NCI-H1105 (cell line): ENCODE measurements at regions not wholly inside any gene's neighbourhood (a gene's known extent, or its start where the extent isn't known, plus 50 kb on each side); places are given as distances from the start of the nearest gene placed in this dataset.
A peak's percentile ranks its signal among the peaks of the same experiment; 100 is the strongest.

Source experiments
- DNase-seq: peaks from one replicate; lab custom pipeline; 2025; lab: John Stamatoyannopoulos, UW

DNA sequence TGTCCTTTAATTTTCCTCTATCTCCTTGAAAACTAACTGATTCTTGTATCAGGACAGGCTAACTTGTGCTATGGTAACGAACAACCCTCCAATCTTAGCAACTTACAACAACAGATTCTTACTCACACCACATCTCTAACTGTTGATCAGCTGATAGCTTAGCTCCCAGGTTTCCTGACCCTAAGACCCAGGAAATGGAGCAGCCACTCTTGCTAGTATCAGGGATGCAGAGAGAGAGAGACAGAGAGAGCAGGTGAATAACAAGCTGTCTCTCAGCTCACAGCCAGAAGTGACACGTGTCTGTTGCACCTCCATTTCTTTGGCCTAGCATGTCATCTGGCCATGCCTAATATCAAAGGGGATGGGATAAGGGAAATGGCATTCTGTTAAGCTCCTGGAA is 1289.0 kb upstream of the AUTS2 start:
- DNase-seq = no peak

DNA sequence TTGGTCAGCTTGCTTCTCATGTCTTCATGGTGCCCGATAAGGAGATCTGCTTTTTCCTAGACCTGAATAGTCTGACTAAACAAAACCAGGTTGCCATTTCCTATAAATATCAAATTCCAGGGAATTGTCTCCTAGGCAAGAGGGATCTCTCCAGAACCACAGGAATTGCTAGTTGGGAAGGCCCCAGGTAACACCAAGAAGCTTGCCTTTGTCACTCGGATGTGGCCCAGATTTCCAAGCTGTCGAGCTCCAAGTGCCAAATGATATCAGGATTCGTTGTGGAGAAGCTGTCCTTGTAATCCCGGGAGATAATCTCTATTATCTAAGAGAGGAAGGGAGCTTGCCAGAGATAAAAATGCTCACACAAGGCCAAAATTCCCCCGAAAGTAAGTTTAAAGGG is 1288.5 kb upstream of the AUTS2 start:
- DNase-seq = no peak

DNA sequence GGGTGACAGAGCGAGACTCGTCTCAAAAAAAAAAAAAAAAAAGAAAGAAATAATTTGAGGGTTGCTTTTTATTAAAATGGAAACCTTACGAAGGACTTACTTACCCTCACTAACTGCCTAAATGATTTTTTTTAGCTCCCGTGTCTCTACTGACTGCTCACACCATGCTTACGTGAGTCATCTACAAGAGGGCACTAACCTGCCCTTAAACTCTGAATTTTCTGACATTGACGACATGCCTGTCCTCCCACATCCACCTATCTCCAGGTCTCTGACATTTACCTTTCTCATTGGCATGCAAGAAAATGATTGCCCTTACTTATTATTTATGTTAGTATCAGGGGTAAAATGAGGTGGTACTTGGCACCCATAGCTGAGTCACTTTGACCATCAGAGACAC is 1286.3 kb upstream of the AUTS2 start:
- no peak for DNase-seq

- DNase-seq = no peak
Observed at GRCh38 chr7:68313806-68314205, 1284.5 kb upstream of the AUTS2 start.

- no peak for DNase-seq
Observed at GRCh38 chr7:68314208-68314607, 1284.1 kb upstream of the AUTS2 start.

DNA sequence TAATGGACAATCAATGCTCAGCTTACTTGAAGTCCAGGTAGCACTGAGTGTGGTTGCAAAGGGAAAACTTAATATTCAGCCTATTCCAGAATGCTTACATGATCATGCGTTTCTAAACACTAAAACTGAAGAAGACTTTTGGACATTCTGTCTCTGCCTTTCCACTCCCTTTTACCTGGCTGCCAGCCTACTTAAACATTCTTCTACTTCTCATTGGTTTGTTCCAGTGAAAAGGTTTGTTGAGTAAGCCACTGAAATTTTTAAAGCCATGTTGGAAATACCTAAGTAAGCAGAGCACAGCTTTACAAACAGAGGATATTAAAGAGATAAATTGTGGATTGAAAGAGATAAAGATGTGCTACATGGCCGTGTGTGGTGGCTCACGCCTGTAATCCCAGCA is 1280.8 kb upstream of the AUTS2 start:
- no peak for DNase-seq

- no peak for DNase-seq
Observed at GRCh38 chr7:68319061-68319460, 1279.2 kb upstream of the AUTS2 start.

DNA sequence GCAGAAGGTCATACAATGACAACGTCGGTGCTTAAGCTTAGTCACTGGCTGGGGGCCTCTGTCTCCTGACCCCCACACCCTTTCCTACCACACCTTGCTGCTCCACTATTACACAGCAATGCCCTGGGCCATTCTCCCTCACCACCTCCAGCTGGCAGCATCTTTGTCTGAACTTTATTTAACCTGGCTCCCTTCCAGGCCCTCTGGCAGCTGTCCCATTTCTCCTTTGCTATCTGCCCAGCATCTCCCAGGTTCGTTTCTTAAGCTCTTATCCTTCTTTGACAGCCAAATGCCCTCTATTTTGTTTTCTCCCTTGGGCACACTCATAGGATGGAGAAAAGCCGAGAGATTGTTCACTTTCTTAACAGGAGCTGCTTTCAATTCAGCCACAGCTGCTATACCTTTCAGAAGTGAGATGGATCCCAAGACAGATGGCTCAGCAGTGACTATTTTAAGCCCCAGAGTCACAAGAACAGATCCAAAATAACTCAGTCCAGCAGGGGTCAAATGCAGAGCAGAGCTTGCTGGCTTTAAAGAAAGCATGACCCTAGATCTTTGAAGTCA is 1277.1 kb upstream of the AUTS2 start:
- DNase-seq = peak; percentile 91

DNA sequence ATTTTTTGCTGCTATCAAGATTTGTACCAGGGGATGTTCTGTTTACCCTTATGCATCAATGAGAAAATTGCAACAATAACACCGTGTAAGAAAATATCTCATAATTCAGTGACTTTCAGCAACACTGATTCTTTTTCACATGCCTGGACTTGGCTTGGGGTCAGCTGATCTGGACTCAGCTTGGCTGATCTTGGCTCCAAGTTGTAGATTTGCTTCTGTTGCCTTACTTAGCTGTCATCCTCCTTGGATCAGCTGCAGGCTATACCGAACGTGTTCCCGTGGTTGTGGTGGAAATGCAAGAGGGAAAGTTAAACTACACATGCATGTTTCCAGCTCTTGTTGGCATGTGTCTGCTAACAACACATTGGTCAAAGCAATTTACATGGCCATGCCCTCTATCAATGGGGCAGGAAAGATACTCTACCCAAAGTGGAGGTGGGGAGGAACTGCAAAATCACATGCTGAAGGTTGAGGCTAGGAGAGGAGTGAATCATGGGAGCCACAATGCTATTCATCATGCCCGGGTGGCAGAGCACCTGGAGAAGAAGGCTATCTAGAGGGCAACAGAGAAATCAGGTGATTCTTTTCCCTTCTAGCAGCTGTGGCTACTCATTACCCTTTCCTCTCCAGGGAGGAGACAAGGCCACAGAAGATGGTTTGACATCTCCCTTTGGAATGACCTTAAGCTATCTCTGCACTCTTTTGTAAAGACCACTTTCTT is 1276.3 kb upstream of the AUTS2 start:
- no peak for DNase-seq

GRCh38 chr7:68324621-68325020 is 1273.7 kb upstream of the AUTS2 start:
- no peak for DNase-seq

GRCh38 chr7:68334216-68334615 is 1264.1 kb upstream of the AUTS2 start:
- DNase-seq = no peak

DNA sequence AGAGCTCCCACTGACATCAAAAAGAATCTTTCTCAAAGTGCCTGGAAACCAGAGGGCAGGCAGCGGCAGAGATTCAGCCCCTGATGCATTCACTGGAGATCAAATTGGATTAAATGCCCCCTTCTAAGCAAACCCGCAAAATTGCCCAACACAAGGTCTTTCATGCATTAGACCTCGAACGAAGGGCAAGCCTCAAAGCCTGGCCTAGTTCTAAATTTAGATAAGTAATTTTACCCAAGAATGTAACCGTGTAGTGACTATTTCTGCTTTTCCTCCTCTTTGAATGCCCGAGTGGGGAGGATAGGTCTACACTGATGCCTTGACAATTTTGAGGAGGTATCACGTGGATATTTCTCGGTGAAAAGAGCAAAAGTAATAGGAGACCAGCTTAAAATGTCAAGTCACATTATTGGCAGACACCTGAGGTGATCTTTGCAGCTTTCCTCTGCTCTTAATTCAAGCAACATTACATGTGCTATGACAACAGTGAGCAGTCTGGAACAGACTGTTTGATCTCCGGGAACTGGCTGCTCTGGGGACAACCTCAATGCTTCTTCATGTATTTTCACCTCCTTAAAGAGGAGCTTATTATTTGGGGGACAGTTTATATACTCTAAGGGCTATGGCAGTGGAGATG is 1263.5 kb upstream of the AUTS2 start:
- no peak for DNase-seq

- DNase-seq = no peak
Observed at GRCh38 chr7:68336594-68336993, 1261.7 kb upstream of the AUTS2 start.

GRCh38 chr7:68348401-68348800 is 1249.9 kb upstream of the AUTS2 start:
- DNase-seq = no peak

- no peak for DNase-seq
Observed at GRCh38 chr7:68362745-68363518, 1235.3 kb upstream of the AUTS2 start.

GRCh38 chr7:68364886-68365625 is 1233.2 kb upstream of the AUTS2 start:
- DNase-seq = no peak

DNA sequence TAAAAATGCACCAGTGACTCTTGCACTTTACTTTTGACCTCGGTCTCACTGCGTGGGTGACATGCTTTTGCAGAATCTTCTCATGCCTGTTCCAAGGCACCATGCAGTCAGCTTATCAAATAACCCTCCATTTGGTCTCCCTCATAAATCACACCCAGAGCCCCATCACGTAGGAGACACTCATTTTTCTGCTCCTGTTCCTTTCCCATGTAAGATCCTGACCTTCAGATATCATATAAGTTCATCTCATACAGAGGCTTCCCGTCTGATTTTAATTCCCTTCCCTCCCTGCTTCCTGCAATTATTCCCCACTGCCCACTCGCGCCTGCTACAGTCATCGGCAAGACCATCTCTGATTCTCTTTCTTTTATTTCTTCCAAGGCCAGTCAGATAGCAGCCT is 1226.3 kb upstream of the AUTS2 start:
- no peak for DNase-seq

DNA sequence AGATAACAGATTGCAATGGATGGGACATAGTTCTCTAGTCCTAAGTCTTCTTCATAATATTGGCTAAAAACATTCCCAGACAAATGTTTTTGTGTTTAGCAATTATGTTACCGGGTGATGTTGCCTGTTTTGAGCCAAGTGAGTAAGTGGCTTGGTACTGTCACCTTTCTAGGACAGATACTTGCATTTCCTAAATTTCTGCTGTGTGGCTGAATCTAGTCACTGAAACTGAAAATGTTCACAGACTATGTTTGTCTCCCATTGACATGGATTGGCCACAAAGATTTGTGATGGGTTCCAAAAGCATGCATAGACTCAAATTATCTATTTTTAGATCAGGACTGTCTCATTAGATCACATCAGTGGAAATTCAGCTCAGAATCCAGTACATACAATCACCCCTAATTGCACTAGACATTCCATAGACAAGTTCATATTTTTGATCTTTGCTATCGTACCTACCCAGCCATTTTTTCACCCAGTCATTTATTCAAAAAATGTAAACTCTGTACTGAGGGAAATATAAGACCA is 1222.1 kb upstream of the AUTS2 start:
- no peak for DNase-seq

DNA sequence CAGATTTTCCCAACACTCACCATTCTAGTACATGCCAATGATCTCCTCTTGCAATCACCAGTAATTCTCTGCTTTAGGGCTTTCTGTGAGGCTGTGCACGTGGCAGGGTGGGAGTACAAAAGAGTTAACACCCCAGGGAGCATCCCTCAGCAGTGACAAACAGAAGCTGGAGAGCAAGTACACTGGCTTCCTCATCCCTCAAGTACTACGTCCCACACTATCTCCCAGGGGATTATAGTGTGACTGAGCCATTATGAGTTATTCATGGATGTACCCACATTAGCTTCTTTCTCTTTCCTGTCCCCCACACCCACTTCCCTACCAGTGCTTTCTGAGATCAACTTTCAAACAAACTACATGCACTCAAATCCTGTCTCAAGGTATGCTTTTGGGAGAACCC is 1216.5 kb upstream of the AUTS2 start:
- DNase-seq = no peak

DNA sequence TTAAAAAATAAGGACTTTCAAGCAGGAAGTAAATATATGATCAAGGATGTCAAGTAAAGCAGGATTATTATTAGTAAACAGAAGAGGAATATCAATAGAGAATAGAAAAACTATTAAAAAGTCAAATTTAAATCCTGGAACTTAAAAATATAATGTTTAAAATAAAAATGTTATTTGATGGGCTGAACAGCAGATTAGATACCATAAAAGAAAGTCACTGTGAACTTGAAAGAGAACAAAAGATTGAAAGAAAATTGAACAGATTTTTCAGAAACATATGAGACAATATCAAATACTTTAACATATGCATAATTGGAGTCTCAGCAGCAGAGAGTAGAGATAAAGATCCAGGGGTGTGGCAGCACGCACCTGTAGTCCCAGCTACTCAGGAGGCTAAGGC is 1213.7 kb upstream of the AUTS2 start:
- no peak for DNase-seq

DNA sequence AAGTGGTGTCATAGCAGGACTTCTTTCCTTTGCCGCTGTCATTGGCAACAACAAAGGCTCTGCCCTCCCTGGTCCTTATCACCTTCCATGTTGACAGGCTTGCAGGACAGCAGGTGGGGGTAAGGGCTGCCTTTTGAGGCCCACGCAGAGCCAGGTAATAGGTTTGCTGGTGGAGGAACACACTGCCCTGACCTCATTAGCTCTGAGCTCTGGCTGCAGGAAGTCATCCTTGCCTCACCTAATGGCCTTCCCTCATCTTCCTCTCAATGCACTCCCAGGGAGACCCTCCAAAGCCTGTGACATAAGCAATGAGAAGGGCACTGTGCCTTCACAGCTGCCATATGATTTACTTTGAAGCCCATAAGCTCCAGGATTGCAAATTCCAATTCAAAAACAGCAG is 1205.2 kb upstream of the AUTS2 start:
- DNase-seq = no peak

DNA sequence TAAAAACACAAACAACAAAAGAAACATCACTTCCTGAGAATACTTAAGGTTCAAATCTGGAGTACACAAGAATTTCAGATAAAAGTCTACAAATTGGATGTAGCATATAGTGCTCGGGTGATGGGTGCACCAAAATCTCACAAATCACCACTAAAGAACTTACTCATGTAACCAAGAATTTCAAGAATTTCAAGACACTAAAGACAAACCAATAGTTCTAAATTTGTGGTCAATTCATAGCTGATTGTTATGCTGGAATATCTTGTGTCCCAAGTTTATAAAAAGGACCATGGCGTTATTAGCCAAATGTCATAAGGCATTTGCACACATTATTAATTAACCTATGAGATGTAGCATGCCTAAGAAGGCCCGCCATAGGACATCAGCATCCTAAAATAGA is 1204.1 kb upstream of the AUTS2 start:
- no peak for DNase-seq
